Muscle of back (tissue), 3 donors: ENCODE measurements at regions not wholly inside any gene's neighbourhood (a gene's known extent, or its start where the extent isn't known, plus 50 kb on each side); places are given as distances from the start of the nearest gene placed in this dataset.
A peak's percentile ranks its signal among the peaks of the same experiment; 100 is the strongest.

Source experiments
- DNase-seq, 3 donors: peaks; one replicate each; pipeline versions ENCODE4 v3.0.0 to v3.0.0-alpha.2; 2013

DNA sequence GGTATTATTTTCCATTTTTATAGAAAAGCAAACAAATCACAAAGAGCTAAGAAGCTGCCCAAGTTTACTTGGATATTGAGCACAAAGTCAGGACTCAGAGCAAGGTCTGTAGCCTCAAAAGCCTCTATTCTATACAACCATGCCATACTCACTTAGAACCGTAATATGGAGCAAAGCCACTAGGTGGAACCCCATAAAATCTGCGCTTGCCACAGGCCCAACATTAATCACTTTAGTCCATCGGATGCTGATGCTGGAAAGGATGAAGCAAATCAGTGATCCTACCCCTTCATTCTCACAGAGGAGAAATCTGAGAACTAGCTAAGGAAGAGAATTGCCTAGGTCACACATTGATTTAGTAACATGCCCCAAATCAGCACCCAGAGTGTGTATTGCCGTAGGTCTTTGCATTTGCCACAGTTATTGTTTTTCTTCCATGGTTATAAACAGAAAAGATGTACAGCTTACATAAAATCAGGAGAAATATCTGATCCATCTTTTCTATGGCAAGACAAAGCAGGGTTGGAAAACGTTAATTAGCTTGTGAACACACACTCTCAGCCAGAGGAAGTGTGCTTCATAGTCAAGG, 56.7 kb upstream of the RAB38 start:
- DNase-seq = peak; percentile 20 to 66 (median 30)

DNA sequence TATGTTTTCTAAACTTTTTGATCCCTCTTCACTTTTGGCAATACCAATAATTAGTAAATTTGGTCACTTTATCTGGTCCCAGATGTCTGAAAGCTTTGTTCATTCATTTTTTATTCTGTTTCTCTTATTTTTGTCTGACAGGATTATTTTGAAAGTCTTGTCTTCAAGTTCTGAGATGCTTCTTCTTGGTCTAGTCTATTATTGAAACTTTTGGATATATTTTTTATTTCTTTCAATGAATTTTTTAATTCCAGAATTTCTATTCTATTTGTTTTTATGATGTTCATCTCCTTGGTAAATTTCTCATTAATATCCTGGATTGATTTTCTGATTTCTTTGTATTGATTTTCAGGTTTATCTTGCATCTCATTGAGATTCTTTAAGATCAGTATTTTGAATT, 54.1 kb upstream of the RAB38 start:
- no peak for DNase-seq
